ENCODE measurements at regions not wholly inside any gene's neighbourhood (a gene's known extent, or its start where the extent isn't known, plus 50 kb on each side); places are given as distances from the start of the nearest gene placed in this dataset.
A peak's percentile ranks its signal among the peaks of the same experiment; 100 is the strongest.

GRCh38 chr1:221104596-221104995 is 225.4 kb downstream of the HLX start:
- no peak for DNase-seq (ENCODE audit: low spot score)

GRCh38 chr1:221105578-221105977 is 226.3 kb downstream of the HLX start:
- DNase-seq (ENCODE audit: low spot score) = no peak

DNA sequence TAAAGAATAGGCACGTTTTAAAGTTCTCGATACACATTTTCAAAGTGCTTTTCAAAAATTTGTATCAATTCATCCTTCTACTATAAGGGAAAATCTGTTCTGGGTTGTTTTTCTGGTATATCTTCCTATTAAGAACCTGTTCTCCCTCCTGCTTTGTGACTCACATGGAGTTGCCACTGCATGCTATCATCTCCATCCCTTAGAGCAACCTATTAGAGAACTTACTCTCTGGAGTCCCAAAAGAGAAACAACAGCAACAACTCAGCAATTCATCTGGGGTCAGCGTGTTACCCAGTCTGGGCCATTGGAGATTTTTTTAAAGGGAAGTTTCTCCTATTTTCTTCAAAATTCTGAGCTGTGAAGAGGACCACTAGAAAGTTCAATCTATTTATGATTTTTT is 227.4 kb downstream of the HLX start:
- DNase-seq (ENCODE audit: low spot score) = no peak

DNA sequence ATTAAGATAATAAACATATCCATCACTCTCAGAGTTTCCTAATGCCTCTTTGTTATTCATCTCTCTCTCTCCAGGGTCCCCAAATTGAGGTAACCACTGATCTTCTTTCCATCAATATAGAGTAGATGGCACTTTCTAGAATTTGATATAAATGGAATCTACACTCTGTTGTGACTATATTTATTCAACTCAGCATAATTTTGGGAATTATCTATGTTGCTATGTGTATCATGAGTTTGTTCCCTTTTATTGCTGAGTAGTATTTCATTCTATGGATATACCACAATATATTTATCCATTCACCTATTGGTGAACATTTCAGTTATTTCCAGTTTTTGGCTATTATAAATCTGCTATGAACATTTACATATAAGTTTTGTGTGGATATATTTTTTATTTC is 230.7 kb downstream of the HLX start:
- no peak for DNase-seq (ENCODE audit: low spot score)

- no peak for DNase-seq (ENCODE audit: low spot score)
These were observed 237.9 kb downstream of the HLX start for GRCh38 chr1:221117133-221117532.

DNA sequence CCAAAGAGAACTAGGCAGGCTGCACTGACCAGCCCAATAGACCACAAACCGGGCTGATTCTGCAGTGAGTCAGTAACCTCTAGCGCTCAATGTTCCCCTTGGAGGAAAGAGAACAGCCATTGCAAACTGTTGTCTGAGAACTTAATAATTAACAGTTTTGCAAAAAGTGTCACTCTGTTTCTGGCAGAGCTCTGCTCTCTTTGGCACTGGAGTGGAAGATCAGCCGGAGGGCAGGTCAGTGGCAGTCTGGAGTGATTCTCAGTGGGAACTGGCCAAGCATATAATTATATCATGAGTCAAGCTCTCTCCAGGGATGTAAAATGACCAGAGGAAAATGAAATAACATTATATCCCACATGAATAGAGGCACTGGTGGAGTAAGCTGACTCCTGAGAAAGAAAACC is 238.3 kb downstream of the HLX start:
- DNase-seq (ENCODE audit: low spot score) = no peak

GRCh38 chr1:221118176-221118937 is 239.1 kb downstream of the HLX start:
- no peak for DNase-seq (ENCODE audit: low spot score)

GRCh38 chr1:221118938-221119320 is 239.7 kb downstream of the HLX start:
- DNase-seq (ENCODE audit: low spot score) = no peak

GRCh38 chr1:221122501-221122900 is 243.3 kb downstream of the HLX start:
- no peak for DNase-seq (ENCODE audit: low spot score)

DNA sequence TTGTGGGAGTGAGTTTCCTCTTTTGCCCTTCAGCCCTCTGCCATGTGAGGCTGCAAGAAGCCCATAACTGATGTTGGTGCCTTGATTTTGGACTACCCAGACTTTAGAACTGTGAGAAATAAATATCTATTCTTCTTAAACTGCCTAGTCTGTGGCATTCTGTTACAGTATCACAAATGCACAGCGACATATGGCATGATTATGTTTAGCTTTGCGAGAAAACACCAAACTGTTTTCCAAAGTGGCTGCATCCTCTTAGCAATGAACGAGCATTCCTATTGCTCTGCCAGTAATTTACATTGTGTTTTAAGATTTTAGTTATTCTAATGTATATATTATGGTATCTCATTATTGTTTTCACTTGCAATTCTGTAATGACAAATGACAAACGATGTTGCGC is 246.7 kb downstream of the HLX start:
- DNase-seq (ENCODE audit: low spot score) = no peak

DNA sequence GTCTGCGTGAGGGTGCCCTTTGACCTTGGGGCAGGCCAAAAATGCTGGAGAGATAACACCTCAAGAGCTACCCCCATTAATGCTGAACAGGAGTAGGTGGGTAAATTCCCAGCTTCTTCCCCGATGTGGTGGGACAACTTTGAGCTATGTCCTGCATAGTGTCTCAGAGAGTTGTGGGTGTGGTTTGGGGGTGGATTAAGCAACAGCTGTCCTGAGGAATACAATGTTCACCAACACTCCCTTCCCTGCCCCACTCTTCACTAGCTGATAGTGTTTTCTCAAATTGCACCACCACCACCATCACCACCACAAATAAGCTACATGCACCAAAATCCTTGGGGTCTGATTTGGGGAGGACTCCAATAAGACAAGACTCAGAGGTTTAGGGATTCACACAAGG is 258.4 kb downstream of the HLX start:
- DNase-seq (ENCODE audit: low spot score) = no peak

DNA sequence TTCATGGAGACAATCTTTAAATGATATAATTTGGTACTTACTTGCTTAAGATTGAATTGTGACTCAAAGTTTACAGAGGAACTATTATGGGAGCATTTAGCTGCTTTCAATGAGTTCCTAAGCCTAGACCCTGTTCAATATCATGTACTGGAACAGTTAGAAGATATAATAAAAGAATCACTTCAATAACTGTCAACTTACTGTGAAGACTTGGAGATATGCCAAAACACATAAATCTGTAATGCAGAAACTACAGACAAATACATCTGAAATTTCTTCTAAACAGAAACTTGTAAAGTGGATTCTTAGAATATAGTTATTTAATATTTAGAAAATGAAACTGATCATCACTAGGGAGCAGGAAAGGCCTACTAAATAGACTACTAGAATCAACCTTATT is 259.3 kb downstream of the HLX start:
- DNase-seq (ENCODE audit: low spot score) = no peak

GRCh38 chr1:221139991-221140390 is 260.7 kb downstream of the HLX start:
- no peak for DNase-seq (ENCODE audit: low spot score)

GRCh38 chr1:221141096-221141495 is 261.9 kb downstream of the HLX start:
- DNase-seq (ENCODE audit: low spot score) = no peak

DNA sequence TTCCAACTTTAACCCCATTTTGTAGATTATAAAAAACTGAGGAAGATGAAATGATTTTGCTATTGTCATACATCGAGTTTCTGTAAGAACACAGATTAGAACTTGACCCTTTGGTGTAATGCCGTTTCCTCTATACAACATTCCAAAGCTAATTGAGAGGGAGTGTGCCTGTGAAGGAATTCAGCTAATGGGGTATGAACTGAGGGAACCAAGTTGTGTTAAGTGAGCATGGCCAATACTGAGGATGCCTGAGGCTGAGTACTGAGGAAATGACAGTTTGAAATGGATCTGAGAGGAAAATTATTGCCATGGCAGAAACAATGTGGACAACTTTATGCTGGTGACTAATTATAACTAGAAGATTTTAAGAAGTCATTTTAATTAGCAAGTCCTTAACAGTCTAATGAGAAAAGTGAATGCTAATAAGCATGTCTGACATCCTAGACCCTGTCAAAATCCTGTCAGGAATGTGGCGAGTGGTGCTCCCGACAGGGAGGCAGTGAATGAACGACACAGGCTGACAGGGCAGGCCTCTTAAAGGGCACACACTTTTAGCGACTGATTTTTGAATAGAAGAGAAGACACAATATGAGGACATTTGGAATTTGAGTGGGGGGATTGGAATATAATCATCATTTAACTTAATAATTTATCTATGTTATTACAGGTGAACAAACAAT is 262.5 kb downstream of the HLX start:
- DNase-seq (ENCODE audit: low spot score) = no peak

GRCh38 chr1:221148660-221149059 is 269.4 kb downstream of the HLX start:
- no peak for DNase-seq (ENCODE audit: low spot score)

- DNase-seq (ENCODE audit: low spot score) = no peak
These were observed 269.9 kb downstream of the HLX start for GRCh38 chr1:221149111-221149510.

DNA sequence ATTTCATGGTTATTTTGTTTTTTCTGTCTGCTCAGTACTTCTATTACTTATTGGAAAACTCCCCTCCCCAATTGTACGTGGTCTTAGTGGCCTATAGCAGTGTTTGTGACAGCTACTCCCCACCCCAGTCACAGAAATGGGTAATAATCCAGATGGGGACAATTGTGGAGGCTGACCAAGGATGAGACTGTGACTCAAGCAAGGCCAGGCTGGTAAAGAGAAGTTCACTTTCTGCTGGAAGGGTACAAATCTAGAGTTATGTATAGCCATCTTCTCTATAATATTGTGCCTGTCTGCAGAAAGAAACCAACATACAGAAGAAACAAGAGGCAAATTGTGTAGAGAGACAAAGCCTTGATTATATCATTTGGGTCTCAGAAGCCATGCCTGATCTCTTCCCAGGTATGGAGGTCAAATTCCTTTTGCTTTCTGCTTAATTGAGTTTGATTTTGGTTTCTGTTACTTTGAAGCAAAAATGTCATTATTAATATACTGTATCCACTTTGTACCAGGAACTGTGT is 270.4 kb downstream of the HLX start:
- no peak for DNase-seq (ENCODE audit: low spot score)

GRCh38 chr1:221150996-221151395 is 271.8 kb downstream of the HLX start:
- DNase-seq (ENCODE audit: low spot score) = no peak

DNA sequence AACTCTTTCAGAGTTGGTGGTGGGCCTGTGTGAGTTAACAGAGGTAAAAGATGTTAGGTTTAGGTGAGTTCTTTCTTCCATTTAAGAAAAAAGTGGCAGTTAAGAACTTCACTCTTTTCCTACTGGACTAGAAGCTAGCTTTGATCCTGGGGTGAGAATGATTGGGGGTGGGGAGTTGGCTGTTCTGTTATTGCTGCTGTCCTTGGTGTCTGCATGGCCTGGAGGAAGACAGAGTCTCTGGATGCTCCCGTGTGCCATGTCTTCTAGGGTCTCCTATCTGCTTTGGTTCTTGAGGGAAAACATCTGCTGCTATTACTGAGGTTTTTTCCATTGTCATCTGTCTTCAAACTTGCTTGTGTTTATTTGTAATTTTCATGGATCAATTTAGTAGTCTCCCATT is 275.7 kb downstream of the HLX start:
- DNase-seq (ENCODE audit: low spot score) = no peak

GRCh38 chr1:221157026-221157761 is 278.0 kb downstream of the HLX start:
- no peak for DNase-seq (ENCODE audit: low spot score)

- DNase-seq (ENCODE audit: low spot score) = no peak
These were observed 280.4 kb downstream of the HLX start for GRCh38 chr1:221159608-221160007.

- peak; percentile 18 for DNase-seq (ENCODE audit: low spot score)
These were observed 282.4 kb downstream of the HLX start for GRCh38 chr1:221161571-221162041.

Data from kidney capillary endothelial cell (primary cell).